SHP77 treated with DMSO at 0.1 percent for 48 hours (cell line): ENCODE measurements at regions not wholly inside any gene's neighbourhood (a gene's known extent, or its start where the extent isn't known, plus 50 kb on each side); places are given as distances from the start of the nearest gene placed in this dataset.
"Not testable (repeated sequence)": the region's sequence is repeated elsewhere in the genome, so short reads cannot be mapped to it uniquely, and the experiment has no call there.

Experiments used
- DNase-seq: peaks from one replicate; lab custom pipeline; 2025; lab: John Stamatoyannopoulos, UW

DNA sequence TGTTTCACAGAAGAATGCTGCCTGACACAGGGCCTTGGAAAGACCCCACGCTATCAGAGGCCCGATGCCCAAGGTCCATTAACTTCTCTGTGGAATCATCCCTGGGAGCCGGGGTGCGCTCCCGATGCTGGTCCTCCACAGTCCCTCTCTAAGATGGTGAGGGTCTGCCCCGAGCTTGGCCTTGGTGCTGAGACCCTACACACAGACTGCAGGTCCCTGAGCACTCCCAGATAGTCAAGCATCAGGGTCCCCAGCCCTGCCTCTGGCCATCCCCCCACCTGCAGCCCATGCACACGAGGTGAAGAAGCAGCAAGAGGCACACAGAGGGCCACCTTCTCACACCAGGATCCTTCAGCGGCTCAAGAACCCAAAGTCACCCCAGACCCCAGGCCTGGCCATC, 263.3 kb downstream of the MYCN start:
- DNase-seq, result no peak

DNA sequence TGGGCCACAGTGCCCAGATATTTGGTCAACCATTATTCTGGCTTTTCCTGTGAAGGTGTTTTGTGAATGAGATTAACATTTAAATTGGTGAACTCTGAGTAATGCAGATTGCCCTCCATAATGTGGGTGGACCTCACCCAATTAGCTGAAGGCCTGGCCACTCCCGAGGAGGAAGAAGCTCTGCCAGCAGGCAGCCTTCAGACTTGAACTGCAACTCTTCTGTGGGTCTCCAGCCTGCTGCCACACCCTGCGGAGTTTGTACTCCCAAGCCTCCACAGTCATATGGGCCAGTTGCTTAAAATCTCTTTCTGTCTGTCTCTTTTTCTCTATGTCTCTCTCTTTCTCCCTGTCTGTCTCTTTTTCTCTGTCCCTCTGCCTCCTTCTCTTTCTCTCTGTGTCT, 262.7 kb downstream of the MYCN start:
- DNase-seq, result no peak

DNA sequence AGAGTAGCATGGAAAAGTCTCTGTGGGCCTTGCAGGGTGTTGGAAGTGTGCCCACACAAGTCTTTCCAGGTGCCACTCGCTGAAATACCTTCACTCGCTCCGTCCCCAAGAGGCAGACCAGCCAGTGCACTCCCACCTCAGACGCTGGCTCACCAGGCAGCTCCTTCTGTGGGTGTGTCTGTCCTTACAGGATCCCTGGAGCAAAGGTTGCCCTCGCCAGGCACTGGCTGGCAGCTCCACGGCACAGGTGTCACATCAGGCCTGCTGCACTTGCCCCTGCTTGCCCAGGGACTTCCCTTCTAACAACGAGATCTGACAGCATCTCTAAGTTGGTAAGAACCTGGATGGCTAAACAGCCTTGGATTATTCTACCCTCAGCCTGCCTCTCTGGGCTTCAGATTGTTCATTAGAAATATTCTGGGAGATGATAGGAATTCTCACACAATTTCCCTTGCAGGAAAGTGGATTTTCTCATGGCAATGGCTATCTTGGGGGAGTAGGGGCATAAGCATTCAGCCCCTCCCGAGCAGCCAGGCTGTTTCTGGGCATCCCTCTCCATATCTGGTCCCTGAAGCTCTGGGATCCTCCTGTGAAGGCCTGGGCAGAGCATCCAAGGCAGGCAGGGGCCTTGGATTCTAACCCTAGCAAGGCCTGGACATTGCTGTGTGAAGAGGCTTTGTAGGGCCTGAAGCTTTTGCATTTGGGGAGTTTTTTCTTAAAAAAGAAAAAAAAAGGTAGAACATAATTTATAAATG, 262.1 kb downstream of the MYCN start:
- no peak for DNase-seq

DNA sequence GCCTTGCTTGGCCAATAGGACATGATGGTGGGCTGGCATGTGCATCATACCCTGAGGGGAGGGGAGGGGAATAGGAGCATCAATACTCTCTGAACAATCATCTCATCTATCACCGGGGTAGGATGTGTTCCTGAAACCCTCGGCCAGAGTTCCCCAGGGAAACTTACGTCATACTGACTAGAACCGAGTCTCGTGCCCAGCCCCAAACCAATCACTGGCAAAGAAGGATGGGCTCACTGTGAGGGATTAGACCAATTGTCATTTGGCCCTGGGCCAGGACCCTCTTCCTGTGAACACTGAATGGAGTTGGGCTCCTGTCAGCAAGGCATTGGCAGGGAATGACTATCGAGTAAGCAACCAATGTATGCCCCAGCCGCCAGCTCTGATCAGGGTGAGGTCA, 261.5 kb downstream of the MYCN start:
- peak; percentile 15 for DNase-seq

DNA sequence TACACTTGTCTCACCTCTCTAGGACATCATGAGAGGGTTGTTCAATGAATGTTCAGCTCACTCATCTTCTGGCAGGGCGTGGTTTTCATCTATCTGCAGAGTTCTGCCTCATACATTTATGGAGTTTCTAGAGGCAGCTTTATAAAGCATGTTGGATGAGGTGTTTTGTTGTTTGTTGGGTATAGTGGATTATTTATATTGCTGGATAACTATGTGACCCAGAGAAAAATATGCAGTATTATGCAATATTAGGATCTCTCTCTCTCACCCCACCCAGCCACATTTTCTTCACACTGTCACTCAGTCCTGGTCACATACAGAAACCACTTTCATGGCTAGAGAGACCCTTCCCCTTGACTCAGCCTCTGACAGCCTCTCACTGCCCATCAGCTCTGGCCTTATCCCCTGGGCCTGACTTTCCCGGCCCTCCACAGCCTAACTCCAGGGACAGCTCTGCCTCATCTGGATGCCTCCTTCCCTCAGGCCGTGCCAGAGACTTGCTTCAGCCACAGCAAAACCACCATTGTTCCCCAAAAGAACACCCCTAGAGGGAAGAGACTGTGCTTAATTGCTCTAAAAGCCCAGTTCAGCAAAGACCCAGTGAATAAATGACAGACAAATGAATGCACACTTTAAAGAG, 260.3 kb downstream of the MYCN start:
- DNase-seq, result no peak

DNA sequence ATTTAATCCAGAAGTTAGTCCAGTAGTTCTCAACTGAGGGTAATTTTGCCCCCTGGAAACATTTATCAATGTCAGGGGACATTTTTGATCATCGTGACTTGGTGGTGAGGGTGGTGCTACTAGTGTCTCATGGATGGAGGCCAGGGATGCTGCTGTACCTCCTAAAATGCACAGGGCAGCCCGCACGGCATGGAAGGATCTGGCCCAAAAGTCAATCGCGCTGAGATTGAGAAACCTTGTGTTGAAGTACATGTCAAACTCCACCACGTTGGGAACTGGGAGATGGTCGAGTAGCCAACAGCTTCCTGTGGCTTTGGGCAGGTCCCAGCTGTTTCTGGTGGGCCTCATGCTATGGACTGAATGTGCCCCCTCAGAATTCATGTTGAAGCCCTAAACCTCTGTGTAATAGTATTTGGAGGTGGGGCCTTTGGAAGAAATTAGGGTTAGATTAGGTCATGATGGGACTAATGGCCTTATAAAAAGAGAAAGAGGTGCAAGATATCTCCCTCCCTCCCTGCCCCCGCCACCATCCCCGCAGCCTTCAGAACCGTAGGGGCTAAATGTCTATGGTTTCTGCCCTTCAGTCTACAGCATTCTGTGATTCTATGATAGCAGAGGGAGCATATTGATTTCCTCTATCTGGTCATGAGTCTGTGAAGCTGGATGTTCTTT, 259.7 kb downstream of the MYCN start:
- no peak for DNase-seq

DNA sequence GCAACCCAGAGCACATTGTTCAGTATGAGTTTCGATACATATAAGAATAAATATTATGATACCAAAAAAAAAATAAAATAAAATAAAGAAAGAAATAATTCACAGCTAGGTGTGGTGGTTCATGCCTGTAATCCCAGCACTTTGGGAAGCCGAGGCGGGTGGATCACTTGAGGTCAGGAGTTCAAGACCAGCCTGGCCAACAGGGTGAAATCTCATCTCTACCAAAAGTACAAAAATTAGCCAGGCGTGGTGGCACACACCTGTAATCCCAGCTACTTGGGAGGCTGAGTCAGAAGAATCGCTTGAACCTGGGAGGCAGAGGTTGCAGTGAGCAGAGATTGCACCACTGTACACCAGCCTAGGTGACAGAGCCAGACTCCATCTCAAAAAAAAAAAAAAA, 258.9 kb downstream of the MYCN start:
- DNase-seq, result not testable (repeated sequence)

DNA sequence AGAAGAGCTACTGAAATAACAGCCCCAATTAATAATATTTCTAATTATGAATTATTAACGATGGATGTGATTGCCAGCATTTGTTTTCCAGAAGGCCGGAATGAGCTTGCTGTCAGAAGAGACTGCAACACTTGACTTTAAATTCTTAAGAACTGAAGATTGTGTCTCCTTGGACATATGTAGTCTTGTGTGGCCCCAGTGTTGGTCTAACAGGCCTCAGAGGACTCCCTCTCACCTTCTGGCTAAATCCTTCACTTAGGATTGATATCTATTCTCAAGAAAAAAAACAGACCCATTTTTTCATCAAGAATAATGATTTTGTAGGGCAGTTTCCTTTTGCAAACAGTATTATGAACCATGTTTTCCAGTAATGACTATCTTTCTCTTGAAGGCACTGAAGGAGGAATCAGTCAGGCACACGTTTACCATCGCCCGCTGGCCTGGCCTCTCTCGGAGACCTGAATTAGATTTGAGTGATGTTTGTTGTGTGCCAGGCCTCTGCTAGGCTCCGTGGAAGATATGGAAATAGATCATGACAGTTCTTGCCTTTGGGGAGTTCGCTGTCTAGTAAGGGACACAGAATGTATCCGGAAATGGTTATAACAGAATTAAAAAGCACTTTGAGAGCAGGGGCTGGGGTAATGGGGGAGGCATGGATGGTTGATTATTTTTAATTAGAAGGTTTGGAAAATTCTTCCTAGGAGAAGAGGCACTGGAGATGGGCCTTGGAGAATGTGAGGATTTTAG, 258.0 kb downstream of the MYCN start:
- DNase-seq, result no peak

DNA sequence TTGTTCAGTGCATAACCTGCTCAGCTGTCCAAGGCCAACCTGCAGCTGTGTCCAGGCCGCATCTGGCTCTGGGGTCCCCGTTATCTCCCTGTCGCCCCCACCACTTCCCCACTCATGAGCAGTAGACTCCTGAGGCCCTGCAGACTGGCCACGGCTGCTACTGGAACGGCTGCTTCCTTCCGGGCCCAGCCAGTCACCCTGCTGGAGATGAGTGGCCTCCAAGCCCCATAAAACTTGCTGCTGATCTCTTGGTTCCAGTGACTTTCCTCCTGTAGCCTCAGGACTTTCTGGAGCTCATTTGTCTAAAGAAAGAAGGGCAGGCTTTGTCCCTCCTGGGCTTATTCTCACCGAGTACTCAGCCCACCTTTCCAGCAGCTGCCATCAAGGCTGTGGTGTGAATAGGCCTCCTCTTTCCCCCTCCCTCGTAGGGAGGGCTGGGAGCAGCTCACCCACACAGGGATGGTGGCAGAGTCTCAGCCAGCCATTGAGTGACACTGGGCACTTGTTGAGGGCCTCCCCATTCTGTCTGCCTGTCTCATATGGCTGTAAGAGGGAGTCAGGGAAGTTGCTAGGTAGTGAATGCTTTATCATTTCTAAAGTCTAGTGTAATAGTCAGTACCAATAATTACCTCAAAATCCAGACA, 257.3 kb downstream of the MYCN start:
- no peak for DNase-seq

DNA sequence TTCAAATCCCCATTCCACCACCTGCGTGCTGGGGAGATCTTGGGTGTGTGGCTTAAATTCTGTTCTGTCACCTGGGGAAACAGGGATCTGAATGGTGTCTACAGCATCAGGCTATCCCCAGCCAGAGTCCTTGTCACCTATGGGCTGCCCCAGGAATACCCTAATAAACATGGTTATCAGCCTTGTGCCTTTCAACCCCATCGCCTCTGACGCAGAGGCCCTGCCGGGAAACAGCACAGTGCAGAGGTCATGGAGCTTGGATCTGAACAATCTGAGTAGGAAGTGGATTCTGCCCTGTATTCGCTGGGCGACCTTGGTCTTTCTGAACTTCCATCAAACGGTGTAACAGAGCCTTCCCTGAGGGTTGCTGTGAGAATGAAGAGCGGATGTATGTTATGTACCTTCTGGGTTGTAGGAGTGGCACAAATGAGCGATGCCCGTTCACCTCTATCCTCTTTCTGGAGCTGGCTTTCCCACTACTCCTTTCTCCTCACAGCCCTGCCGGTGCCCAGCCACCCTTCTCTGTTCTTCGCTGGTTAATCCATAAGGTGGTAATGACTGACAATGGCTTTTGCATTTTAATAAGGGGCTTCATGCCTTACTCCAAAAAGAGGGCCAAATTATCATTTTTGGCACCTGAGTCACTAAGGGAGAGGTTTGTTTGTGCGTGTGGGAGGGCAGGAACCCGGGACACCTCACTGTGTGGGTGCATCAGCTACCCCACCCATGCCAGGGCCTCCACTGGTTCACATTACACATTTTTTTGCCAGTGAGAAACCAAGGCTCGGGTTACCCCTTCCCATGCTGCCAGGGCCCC, 256.5 kb downstream of the MYCN start:
- DNase-seq, result no peak

DNA sequence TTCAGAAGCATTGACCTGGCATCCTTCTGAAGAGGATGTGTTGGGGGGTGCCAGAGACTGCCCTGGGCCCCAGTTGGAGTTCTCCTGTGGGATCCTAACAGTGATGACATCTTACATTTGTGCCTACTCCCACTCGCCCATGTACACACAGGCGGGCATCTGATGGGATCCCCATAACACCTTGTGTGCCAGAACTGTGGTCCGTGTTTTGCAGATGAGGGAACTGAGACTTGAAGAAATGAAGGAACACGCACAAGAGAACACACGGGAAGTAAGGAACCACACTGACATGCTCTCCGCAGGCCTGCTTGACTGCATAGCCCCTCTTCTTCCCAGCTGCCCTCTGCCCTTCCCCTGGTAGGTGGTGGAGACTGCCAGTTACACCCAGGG, 255.3 kb downstream of the MYCN start:
- DNase-seq, result no peak

DNA sequence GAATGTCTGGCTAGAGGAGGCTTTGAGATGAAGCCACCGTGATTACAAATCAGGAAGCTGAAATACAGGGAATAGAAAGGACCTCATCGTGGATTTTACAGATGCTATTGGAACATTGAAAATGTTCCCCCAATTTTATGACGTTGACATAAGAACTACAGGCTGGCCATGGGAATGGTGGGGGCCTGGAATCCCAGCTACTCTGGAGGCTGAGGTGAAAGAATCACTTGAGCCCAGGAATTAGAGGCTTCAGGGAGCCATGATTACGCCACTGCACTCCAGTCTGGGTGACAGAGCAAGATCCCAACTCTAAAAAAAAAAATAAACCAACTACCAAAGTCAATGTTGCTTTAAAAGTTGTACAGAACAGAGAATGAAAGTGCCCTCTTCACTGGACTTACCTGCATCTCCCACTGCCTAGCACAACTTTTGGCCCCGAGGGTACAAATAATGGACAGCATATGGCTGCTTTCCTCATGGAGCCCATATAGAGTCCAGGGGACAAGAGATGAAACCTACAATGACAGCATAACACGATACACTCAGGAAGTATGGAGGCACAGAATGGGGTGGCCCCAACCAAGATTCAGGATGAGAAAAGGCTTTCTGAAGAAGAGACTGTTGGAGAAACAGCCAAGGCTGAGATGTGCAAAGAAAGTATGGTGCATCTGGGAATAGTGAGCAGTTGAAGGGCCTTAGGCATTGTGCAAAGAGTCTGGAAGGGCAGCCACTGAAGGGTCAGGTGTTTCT, 254.8 kb downstream of the MYCN start:
- no peak for DNase-seq

DNA sequence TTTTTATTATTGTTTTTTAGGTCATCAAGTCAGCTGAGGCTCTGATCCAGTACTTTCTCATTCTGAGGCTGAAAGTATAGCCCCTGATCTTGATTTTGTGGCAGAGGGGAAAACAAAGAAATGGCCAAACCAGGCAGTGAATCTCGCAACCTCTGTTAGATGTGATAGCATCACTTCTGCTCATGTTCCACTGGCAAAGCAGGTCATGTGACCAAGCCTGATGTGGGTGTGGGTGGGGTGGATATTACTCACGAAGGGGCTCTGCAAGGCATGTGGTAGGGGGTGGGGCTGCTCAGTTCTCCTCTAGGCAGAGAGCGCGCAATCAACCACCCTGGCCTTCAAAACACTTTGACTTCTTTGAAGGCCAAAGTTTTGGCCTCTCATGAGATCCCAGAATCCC, 254.2 kb downstream of the MYCN start:
- no peak for DNase-seq

DNA sequence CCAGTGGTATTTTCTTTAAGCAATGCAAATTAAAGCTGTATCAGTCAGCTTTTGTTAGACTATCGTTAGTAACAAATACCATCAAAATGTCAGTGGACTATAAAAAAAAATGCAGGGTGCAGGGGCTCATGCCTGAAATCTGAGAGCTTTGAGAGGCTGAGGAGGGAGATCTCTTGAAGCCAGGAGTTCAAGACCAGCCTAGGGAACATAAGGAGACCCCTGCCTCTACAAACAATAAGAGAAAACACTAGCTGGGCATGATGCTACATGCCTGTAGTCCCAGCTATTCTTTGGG, 253.7 kb downstream of the MYCN start:
- no peak for DNase-seq

DNA sequence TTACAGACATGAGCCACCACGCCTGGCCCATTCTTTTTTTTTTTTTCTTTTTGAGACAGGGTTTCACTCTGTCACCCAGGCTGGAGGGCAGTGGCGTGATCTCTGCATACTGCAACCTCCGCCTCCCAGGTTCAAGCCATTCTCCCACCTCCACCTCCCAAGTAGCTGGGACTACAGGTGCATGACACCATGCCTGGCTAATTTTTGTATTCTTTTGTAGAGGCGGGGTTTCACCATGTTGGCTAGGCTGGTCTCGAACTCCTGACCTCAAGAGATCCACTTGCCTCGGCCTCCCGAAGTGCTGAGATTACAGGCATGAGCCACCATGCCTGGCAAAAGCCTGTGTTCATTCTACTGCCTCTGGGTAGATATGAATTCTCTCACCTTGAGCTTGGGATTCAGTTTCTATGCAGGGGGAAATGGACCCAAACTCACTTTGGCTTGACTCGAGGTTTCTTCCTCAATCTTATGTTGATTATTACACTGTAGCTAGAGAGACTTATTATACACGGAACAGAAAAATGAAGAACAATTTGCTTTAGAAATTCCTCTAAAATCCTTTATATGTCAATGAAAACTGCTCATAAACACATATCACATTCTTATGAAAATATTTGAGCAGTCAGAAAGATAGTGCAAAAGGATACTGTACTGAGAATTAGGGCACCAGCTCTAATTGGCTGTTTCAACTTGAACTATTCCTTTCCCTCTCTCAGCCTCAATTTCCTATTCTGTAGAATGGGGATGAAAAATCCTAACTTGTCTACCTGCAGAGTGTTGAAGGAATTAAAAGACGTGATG, 252.3 kb downstream of the MYCN start:
- DNase-seq, result no peak

DNA sequence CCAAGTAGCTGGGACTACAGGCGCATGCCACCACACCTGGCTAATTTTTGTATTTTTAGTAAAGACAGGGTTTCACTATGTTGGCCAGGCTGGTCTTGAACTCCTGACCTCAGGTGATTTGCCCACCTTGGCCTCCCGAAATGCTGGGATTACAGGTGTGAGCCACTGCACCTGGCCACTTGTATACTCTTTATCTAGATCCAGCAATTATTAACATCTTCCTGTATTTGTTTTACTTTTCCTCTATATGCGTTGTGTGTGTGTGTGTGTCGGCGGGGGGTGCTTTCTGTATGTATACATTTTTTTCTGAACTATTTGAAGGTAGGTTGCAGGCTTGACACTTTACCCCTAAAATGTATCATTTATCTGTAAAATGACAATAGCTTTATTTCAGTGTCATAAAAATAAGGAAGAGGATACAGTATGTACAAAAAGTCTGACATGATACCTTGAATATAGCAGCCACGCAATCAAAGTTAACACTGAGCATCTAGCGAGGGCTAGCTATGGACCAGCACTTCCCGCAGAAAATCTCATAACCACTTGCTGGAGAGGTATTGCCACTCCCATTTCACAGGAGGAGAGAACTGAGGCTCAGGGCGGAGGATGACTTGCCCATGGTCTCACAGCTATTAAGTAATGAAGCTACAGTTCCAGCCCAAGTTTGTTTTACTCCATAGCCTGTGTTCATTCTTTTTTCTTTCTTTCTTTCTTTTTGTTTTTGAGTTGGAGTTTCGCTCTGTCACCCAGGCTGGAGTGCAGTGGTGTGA, 251.3 kb downstream of the MYCN start:
- no peak for DNase-seq

DNA sequence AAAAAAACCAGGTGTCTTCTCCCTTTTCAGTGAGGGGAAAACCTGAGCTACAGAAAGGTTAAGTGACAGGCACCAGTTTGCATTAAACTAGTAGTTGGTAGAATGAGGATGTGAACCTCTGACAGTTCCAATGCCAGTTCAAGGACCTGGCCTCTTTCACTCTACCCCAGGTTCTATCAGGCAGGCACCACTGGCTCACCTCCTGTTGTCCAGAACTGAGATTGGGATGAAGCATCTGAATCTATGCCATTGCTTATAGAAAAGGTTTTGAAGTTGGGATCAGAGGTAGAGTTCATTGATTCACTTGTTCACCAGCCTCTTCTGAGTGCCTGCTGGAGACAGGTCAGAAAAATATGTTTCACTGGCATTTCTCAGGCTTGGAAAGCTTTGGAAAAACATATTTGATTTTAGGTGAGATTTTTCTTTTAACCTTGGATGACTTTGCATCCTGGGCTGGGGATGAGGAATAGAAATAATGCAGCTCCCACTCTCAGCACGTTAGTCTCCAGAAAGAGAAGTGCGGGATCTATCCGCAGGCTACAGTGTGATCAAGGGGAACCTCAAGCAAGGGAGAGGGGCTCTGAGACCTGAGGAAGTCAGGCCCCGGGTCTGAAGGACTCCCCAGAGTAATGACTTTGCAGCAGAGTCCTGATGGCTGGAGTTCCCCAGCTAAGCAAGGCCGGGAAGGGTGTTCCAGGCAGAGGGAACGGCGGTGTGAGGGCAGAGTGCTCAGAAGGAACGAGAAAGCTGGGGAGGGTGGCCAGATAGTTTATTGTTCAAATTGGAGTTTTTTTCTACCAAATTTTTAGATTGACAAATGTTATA, 250.3 kb downstream of the MYCN start:
- no peak for DNase-seq

DNA sequence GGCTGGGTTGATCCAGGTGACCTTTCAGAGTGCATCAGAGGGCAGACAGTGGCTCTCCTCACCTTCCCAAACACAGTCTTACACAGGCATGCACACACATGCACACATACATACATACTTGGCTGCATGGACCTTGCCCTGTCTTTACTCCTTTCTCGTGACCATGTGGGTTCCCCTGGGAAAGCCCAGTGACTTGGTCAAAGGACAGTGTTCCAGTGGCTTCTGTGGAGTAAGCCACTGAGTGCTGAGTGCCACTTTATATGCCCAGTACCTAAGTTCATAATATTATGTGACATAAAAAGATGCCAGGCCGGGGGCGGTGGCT, 249.4 kb downstream of the MYCN start:
- no peak for DNase-seq
